ENCODE measurements at regions not wholly inside any gene's neighbourhood (a gene's known extent, or its start where the extent isn't known, plus 50 kb on each side); places are given as distances from the start of the nearest gene placed in this dataset.

GRCh38 chr3:177811112-177811511 lies 613.8 kb upstream of the TBL1XR1 start:
- no peak for TF ChIP-seq CTCF (IDR thresholded peaks at IDR 0.05; ENCODE audit: low read length, missing control alignments)
- H3K4me3 ChIP-seq (replicated peaks; ENCODE audit: low read depth, low read length) = no peak overlapping the region
- DNase-seq (ENCODE audit: low read depth) = no peak

GRCh38 chr3:177811835-177812234 lies 614.6 kb upstream of the TBL1XR1 start:
- DNase-seq (ENCODE audit: low read depth) = no peak
- no peak overlapping the region for H3K4me3 ChIP-seq (replicated peaks; ENCODE audit: low read depth, low read length)
- TF ChIP-seq CTCF (IDR thresholded peaks at IDR 0.05; ENCODE audit: low read length, missing control alignments) = no peak

- no peak for DNase-seq (ENCODE audit: low read depth)
- H3K4me3 ChIP-seq (replicated peaks; ENCODE audit: low read depth, low read length) = no peak overlapping the region
These were observed 615.2 kb upstream of the TBL1XR1 start for GRCh38 chr3:177812492-177812891.

GRCh38 chr3:177813322-177813721 lies 616.0 kb upstream of the TBL1XR1 start:
- peak; percentile 44 for DNase-seq (ENCODE audit: low read depth)
- no peak for TF ChIP-seq CTCF (IDR thresholded peaks at IDR 0.05; ENCODE audit: low read length, missing control alignments)
- no peak overlapping the region for H3K4me3 ChIP-seq (replicated peaks; ENCODE audit: low read depth, low read length)

More at GRCh38 chr3:177812492-177812891, 615.2 kb upstream of the TBL1XR1 start:
- no peak for TF ChIP-seq CTCF (IDR thresholded peaks at IDR 0.05; ENCODE audit: low read length, missing control alignments)

- DNase-seq (ENCODE audit: low read depth) = peak; percentile 91
- peak; percentile 28 for TF ChIP-seq CTCF (IDR thresholded peaks at IDR 0.05; ENCODE audit: low read length, missing control alignments)
- no peak overlapping the region for H3K4me3 ChIP-seq (replicated peaks; ENCODE audit: low read depth, low read length)
These were observed 619.5 kb upstream of the TBL1XR1 start for GRCh38 chr3:177816667-177817208.

GRCh38 chr3:177817751-177818150 lies 620.5 kb upstream of the TBL1XR1 start:
- no peak for TF ChIP-seq CTCF (IDR thresholded peaks at IDR 0.05; ENCODE audit: low read length, missing control alignments)
- H3K4me3 ChIP-seq (replicated peaks; ENCODE audit: low read depth, low read length) = no peak overlapping the region
- no peak for DNase-seq (ENCODE audit: low read depth)

GRCh38 chr3:177818712-177819240 lies 621.5 kb upstream of the TBL1XR1 start:
- no peak for TF ChIP-seq CTCF (IDR thresholded peaks at IDR 0.05; ENCODE audit: low read length, missing control alignments)
- no peak overlapping the region for H3K4me3 ChIP-seq (replicated peaks; ENCODE audit: low read depth, low read length)
- DNase-seq (ENCODE audit: low read depth) = no peak

All from fibroblast of pulmonary artery (primary cell).